GM12878 (cell line): ENCODE measurements at regions not wholly inside any gene's neighbourhood (a gene's known extent, or its start where the extent isn't known, plus 50 kb on each side); places are given as distances from the start of the nearest gene placed in this dataset.

ENCODE experiments used
- ATAC-seq: fragments of 200-7000 bp; cut with Tn5 transposase; 3 replicates; pipeline ENCODE4 v1.9.1; 2020; ENCODE audit warnings: mild to moderate bottlenecking, moderate library complexity
- BruUV-seq: library from RNA; stranded (reverse); fragments of 400-500 nt; replicated peaks from 2 replicates; lab custom pipeline; 2021; lab: Mats Ljungman, UMichigan
- CTCF ChIA-PET: fragments of 300-600 bp; sonication (Branson Sonifier 250); formaldehyde crosslinking; extraction: SDS; loops from one replicate; lab custom pipeline; 2021; ENCODE audit warnings: inconsistent platforms; lab: Yijun Ruan, JAX
- POLR2A ChIA-PET: fragments of 350-600 bp; formaldehyde crosslinking; extraction: SDS; loops from one replicate; lab custom pipeline; 2021; ENCODE audit warnings: inconsistent platforms; lab: Charles Lee
- RAD21 ChIA-PET: fragments of 300-600 bp; sonication (Branson Sonifier 250); formaldehyde crosslinking; loops from one replicate; lab custom pipeline; 2023; ENCODE audit warnings: antibody characterized with exemption; ENCODE audit not compliant: unreplicated experiment; lab: Charles Lee
- SMC1A ChIA-PET: fragments of 300-600 bp; sonication (Branson Sonifier 250); formaldehyde crosslinking; loops from one replicate; lab custom pipeline; 2023; ENCODE audit not compliant: unreplicated experiment, uncharacterized antibody; lab: Charles Lee
- DNase-seq: peaks from one replicate; pipeline ENCODE4 v3.0.0-alpha.2; 2011; ENCODE audit warnings: low read depth, low spot score
- FAIRE-seq: peaks from 3 replicates; lab custom pipeline; 2011; peaks lifted over from hg19 to GRCh38; lab: Jason Lieb, UNC
- H2AFZ ChIP-seq: 2 replicates; pipeline ENCODE4 v1.6.0; 2011; ENCODE audit warnings: low read depth, low read length, control low read depth; ENCODE audit not compliant: control insufficient read depth
- H3K27ac ChIP-seq: 2 replicates; pipeline ENCODE4 v1.5.1; 2011; ENCODE audit warnings: control low read depth; ENCODE audit not compliant: control insufficient read depth, insufficient read depth
- H3K27me3 ChIP-seq, 2 experiments: replicated peaks in 1 of 2; 2 replicates each; pipeline versions ENCODE4 v1.6.0 to v1.6.1; 2011; ENCODE audit warnings: low read length in 1 of 2; ENCODE audit not compliant: control insufficient read depth in 2 of 2, insufficient read depth in 2 of 2
- H3K36me3 ChIP-seq, 2 experiments: 2 replicates each; pipeline ENCODE4 v1.5.1; 2011; ENCODE audit warnings: low read length in 1 of 2; ENCODE audit not compliant: control insufficient read depth in 2 of 2, insufficient read depth in 2 of 2
- H3K4me1 ChIP-seq: 2 replicates; pipeline ENCODE4 v1.6.1; 2011; ENCODE audit warnings: mild to moderate bottlenecking, low read length, moderate library complexity, mixed read lengths; ENCODE audit not compliant: control insufficient read depth, insufficient read depth
- H3K4me2 ChIP-seq: 2 replicates; pipeline ENCODE4 v1.6.0; 2011; ENCODE audit warnings: control low read depth; ENCODE audit not compliant: control insufficient read depth, insufficient read depth
- H3K4me3 ChIP-seq: fragments of 200-600 bp; sonication (generic); 2 replicates; pipeline ENCODE4 v1.5.1; 2016
- H3K79me2 ChIP-seq: 2 replicates; pipeline ENCODE4 v1.6.0; 2011; ENCODE audit warnings: low read length; ENCODE audit not compliant: control insufficient read depth, insufficient read depth
- H3K9ac ChIP-seq: 2 replicates; pipeline ENCODE4 v1.8.0; 2011; ENCODE audit warnings: low read length, control low read depth, mixed read lengths; ENCODE audit not compliant: control insufficient read depth, insufficient read depth
- H3K9me3 ChIP-seq: replicated peaks from 3 replicates; pipeline ENCODE4 v1.5.1; 2011; ENCODE audit warnings: mild to moderate bottlenecking, low read length; ENCODE audit not compliant: control insufficient read depth, insufficient read depth
- H4K20me1 ChIP-seq: 2 replicates; pipeline ENCODE4 v1.6.0; 2011; ENCODE audit not compliant: control insufficient read depth, insufficient read depth
- ATF2 ChIP-seq: IDR thresholded peaks from 2 replicates; pipeline ENCODE4 v1.6.1; 2012; ENCODE audit warnings: low read length, inconsistent platforms
- ATF7 ChIP-seq: fragments of 450-650 bp; IDR thresholded peaks from 2 replicates; pipeline ENCODE4 v1.6.1; 2016; ENCODE audit warnings: low read depth, mild to moderate bottlenecking
- E2F8 ChIP-seq: fragments of 450-650 bp; IDR thresholded peaks from 2 replicates; pipeline ENCODE4 v1.6.1; 2018; ENCODE audit warnings: mild to moderate bottlenecking, low read depth, moderate library complexity; ENCODE audit not compliant: partially characterized antibody
- EED ChIP-seq: sonication (generic); IDR thresholded peaks from 2 replicates; pipeline ENCODE4 v1.6.1; 2016; ENCODE audit warnings: antibody characterized with exemption, low read depth
- PML ChIP-seq: IDR thresholded peaks from 2 replicates; pipeline ENCODE4 v1.6.1; 2012; ENCODE audit warnings: low read length, inconsistent platforms
- POLR2AphosphoS2 ChIP-seq: IDR thresholded peaks from 2 replicates; pipeline ENCODE4 v1.6.1; 2011; ENCODE audit warnings: low read depth, mild to moderate bottlenecking, low read length, improper control_type of control experiment, moderate library complexity
- ZBTB11 ChIP-seq: fragments of 450-650 bp; formaldehyde crosslinking; IDR thresholded peaks from 2 replicates; pipeline ENCODE4 v1.5.0; 2022; ENCODE audit warnings: mild to moderate bottlenecking, missing genetic modification characterization
- ZNF217 ChIP-seq: fragments of 450-650 bp; IDR thresholded peaks from 2 replicates; pipeline ENCODE4 v1.6.1; 2017; ENCODE audit warnings: antibody characterized with exemption, mild to moderate bottlenecking
- WGBS: methylation state at CpG from one replicate; pipeline ENCODE4 v1.1.6; 2016; ENCODE audit warnings: low lambda C conversion rate; ENCODE audit not compliant: insufficient replicate concordance, insufficient coverage; ENCODE audit errors: missing lambda C conversion rate; 5-methylcytosine and 5-hydroxymethylcytosine counted together
- in situ Hi-C: fragments of 300-500 bp; cut with MboI; formaldehyde crosslinking; loops from 9 replicates; pipeline ENCODE4 v1.14.3; 2018; ENCODE audit warnings: mixed read lengths
- intact Hi-C: fragments of 100-400 bp; cut with micrococcal nuclease; formaldehyde crosslinking; loops from one replicate; pipeline ENCODE4 v1.14.2; 2022; ENCODE audit not compliant: unreplicated experiment

GRCh38 chr1:95650631-95651030 is 416.6 kb downstream of the RWDD3 start:
- Histone ChIP-seq H3K4me2 (no peak overlapping the region), H3K9me3 (no peaks in the 10 kb centered on the region; the same call in 2 of the 3 replicates), H3K27me3 (no peaks in the 10 kb centered on the region), H3K27ac (no peak overlapping the region), H2AFZ (no peak overlapping the region), H3K9ac (no peak overlapping the region), H3K79me2 (no peaks in the 10 kb centered on the region), H4K20me1 (no peaks in the 10 kb centered on the region), H3K4me1 (no peaks in the 10 kb centered on the region), H3K36me3 (no peaks in the 10 kb centered on the region), H3K4me3 (no peak overlapping the region)
- intact Hi-C loops (no loop called here), in situ Hi-C loops (no loop called here)
- ATAC-seq (no peak), FAIRE-seq (no peak), DNase-seq (no peak)
- 40% methylated on average over 3 of the region's 3 CpGs for WGBS
- no TSS peak for BruUV-seq
- ChIA-PET POLR2A (no interaction called here), RAD21 (no interaction called here), SMC1A (no interaction called here), CTCF (no interaction called here)
- no peak for TF ChIP-seq PML

GRCh38 chr1:95652423-95652965 is 418.5 kb downstream of the RWDD3 start:
- H3K4me3 ChIP-seq = no peak overlapping the region
- BruUV-seq = no TSS peak
- intact Hi-C loops (no loop called here), in situ Hi-C loops (no loop called here)
- DNase-seq (no peak), ATAC-seq (no peak), FAIRE-seq (no peak)
- no peaks in the 10 kb centered on the region for H3K79me2 ChIP-seq
- no peak overlapping the region for H3K27ac ChIP-seq
- H2AFZ ChIP-seq = no peak overlapping the region
- H3K36me3 ChIP-seq = no peaks in the 10 kb centered on the region
- H4K20me1 ChIP-seq = no peaks in the 10 kb centered on the region
- no peaks in the 10 kb centered on the region; the same call in 2 of the 3 replicates for H3K9me3 ChIP-seq
- ChIA-PET CTCF (no interaction called here), RAD21 (no interaction called here), SMC1A (no interaction called here), POLR2A (no interaction called here)
- H3K27me3 ChIP-seq = no peaks in the 10 kb centered on the region
- WGBS = 28% methylated on average over 8 of the region's 8 CpGs
- no peaks in the 10 kb centered on the region for H3K4me1 ChIP-seq
- no peak overlapping the region for H3K9ac ChIP-seq
- no peak overlapping the region for H3K4me2 ChIP-seq
- TF ChIP-seq E2F8 (no peak), ZNF217 (no peak), ZBTB11 (no peak), ATF2 (no peak), EED (no peak), POLR2AphosphoS2 (no peak), ATF7 (no peak)
